ENCODE measurements at regions not wholly inside any gene's neighbourhood (a gene's known extent, or its start where the extent isn't known, plus 50 kb on each side); places are given as distances from the start of the nearest gene placed in this dataset.

DNA sequence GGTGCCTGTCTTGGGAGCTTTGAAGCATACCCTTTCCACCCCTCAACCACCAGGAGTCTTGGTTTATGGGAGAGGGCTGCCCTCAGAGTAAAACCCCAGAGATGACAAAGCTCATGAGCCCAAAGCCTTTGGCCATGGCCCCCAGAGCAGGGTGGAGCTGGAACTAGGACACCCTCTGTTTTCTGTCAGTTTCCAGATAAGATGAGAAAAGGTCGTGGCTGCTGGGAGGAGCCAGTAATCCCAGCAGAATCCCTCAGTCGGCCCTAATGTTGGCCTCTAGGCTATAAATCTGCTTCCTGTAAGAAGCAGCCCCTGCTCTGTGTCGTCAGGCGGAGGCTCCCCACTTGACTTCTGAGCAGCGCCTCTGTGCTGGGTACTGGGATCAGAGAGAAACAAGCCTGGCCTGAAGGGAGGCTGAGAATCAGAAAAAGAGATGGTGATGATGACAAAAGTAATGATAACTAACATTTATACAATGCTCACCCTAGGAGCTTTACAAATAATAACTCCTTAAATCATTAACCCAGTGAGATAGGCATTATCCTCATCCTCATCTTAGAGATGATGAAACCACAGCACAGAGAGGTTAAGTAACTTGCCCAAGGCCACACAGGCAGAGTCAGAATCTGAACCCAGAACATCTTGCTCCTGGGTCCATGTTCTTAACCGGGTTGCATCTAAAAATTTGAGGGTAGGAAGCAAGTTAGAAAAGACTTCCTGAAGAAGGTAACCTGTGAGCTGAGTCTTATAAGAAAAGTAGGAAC, 471.4 kb downstream of the SOX6 start:
- no peak for TF ChIP-seq EZH2 (IDR thresholded peaks at IDR 0.05)
- TF ChIP-seq CEBPB (IDR thresholded peaks at IDR 0.05; ENCODE audit: low read depth), result no peak
- no peak for TF ChIP-seq YY1 (IDR thresholded peaks at IDR 0.05; ENCODE audit: extremely low read depth, insufficient replicate concordance, low read depth, low read length)
- TF ChIP-seq CTCF (IDR thresholded peaks at IDR 0.05 in 2 of 3, conservative IDR thresholded peaks at IDR 0.05 in 1 of 3; ENCODE audit: borderline replicate concordance in 1 of 3, insufficient read depth in 1 of 3, low read depth in 2 of 3, low read length in 2 of 3), result no peak
- no peak for TF ChIP-seq POLR2A (IDR thresholded peaks at IDR 0.05; ENCODE audit: borderline replicate concordance, extremely low read depth, insufficient read depth, insufficient read length)
- TF ChIP-seq POLR2AphosphoS5 (IDR thresholded peaks at IDR 0.05; ENCODE audit: low read depth, low read length), result no peak
- TF ChIP-seq SP1 (IDR thresholded peaks at IDR 0.05; ENCODE audit: low read depth), result no peak
- no peak for TF ChIP-seq EZH2phosphoT487 (IDR thresholded peaks at IDR 0.05; ENCODE audit: borderline replicate concordance)

All from HCT116 (cell line).